Heart left ventricle (tissue), 16 donors: ENCODE measurements at regions not wholly inside any gene's neighbourhood (a gene's known extent, or its start where the extent isn't known, plus 50 kb on each side); places are given as distances from the start of the nearest gene placed in this dataset.

Experiments used
- ATAC-seq, 4 donors: fragments of 200-7000 bp; cut with Tn5 transposase; one replicate each; pipeline ENCODE4 v1.9.1; 2020 to 2022; ENCODE audit warnings: moderate library complexity in 4 of 4, mild to moderate bottlenecking in 3 of 4, moderate number of reproducible peaks in 1 of 4
- DNase-seq, 5 donors: peaks; one replicate each; pipeline ENCODE4 v3.0.0-alpha.2; 2020
- H3K27ac ChIP-seq, 12 donors: fragments of 200-600 bp; sonication (generic) in 4 of 12; one replicate each; pipeline versions ENCODE4 v1.5.0 to v1.8.0; 2016 to 2022; ENCODE audit warnings: mild to moderate bottlenecking in 2 of 12
- H3K27me3 ChIP-seq, 9 donors: fragments of 200-600 bp; sonication (generic) in 2 of 9; one replicate each; pipeline versions ENCODE4 v1.5.1 to v1.8.0; 2016 to 2022; ENCODE audit warnings: mild to moderate bottlenecking in 3 of 9
- H3K36me3 ChIP-seq, 9 donors: fragments of 200-600 bp; sonication (generic) in 2 of 9; one replicate each; pipeline versions ENCODE4 v1.5.0 to v1.8.0; 2018 to 2022; ENCODE audit warnings: mild to moderate bottlenecking in 2 of 9
- H3K4me1 ChIP-seq, 12 donors: fragments of 200-600 bp; sonication (generic) in 4 of 12; one replicate each; pipeline versions ENCODE4 v1.5.0 to v1.8.0; 2016 to 2022; ENCODE audit warnings: mild to moderate bottlenecking in 3 of 12
- H3K4me3 ChIP-seq, 12 donors: fragments of 200-600 bp; sonication (generic) in 4 of 12; one replicate each; pipeline versions ENCODE4 v1.5.0 to v1.8.0; 2017 to 2022; ENCODE audit warnings: mild to moderate bottlenecking in 9 of 12, moderate library complexity in 4 of 12
- H3K9me3 ChIP-seq, 12 donors: fragments of 200-600 bp; sonication (generic) in 4 of 12; one replicate each; pipeline versions ENCODE4 v1.5.0 to v1.8.0; 2016 to 2022; ENCODE audit warnings: mild to moderate bottlenecking in 1 of 12
- POLR2A ChIP-seq, 2 donors: fragments of 450-650 bp; IDR thresholded peaks; one replicate each; pipeline ENCODE4 v1.6.1; 2017; ENCODE audit warnings: antibody characterized with exemption in 2 of 2, mild to moderate bottlenecking in 2 of 2, moderate library complexity in 2 of 2
- WGBS, 4 donors: extraction: QIAGEN DNeasy Blood & Tissue Kit in 2 of 4; methylation state at CpG; one replicate each; pipeline versions ENCODE4 v1.1.5 to v1.1.7; 2013 to 2018; 5-methylcytosine and 5-hydroxymethylcytosine counted together
- intact Hi-C, 10 donors: fragments of 100-400 bp; cut with DNase I; formaldehyde crosslinking; loops; one replicate each; pipeline versions ENCODE4 v1.11.1 to v1.14.2; 2022
- TF ChIP-seq, protein P1 (sequence below), 12 donors: fragments of 200-600 bp; sonication (generic) in 4 of 12; IDR thresholded peaks; one replicate each; pipeline versions ENCODE4 v1.5.0 to v1.8.0; 2018 to 2022; ENCODE audit warnings: antibody characterized with exemption in 12 of 12, mild to moderate bottlenecking in 5 of 12
- donor health status: ischemic (EF 13 %, LVEDD 7.1; RV severe dilation, severe dysfunction).
- donor health status: healthy with polysubstance abuse.
- donor health status: DM: no; HTN: yes; CAD: no.
- donor health status: DM: no; HTN: no; CAD: no.
- donor health status: ischemic (EF 25% LVEDD 6.9; RV normal size, moderate dysfunction).
- donor health status: ischemic (EF 25% LVEDD 5.7; RV mildly dilated, moderate dysfunction).
- donor health status: healthy.
- donor health status: DM: yes; HTN: yes; CAD: no.
- donor health status: ischemic (EF 35%, LVEDD 5.7; RV mildly dilated, moderate dysfunction).
- donor health status: nonischemic (EF 11% LVEDD 7.7; RV severe dilation, severe dysfunction).
- donor health status: DM: yes; HTN: yes; CAD: no.
- donor health status: PGD.
- donor health status: ischemic (EF 29% LVEDD 5.4; RV normal size, mild dysfunction).
- donor health status: nonischemic (EF 23%, LVEDD 6.1; RV moderate dilation, normal function).

DNA sequence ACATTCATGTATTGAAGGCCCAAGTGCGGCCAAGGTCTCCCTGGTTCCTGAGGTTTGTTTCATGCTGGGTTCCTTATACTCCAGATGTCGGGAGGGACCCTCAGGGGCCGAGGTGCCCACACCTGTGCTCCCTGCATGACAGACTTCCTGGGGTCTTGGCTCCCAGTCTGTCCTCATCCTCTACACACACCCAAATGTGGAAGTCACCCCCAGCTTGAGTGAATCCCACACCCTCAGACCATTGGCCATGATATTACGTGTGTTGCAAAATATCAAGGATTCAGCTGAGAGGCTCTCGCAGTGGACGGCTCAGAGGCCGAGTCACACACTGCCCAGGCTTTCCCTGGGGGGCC lies 82.2 kb upstream of the DUSP22 start:
- Histone ChIP-seq H3K9me3 (peaks cover 0 to 14% (median 0%) of the 10 kb centered on the region in 12 donors), H3K27me3 (peaks cover 0 to 18% (median 0%) of the 10 kb centered on the region in 9 donors), H3K36me3 (no peaks in the 10 kb centered on the region), H3K4me3 (no peak overlapping the region), H3K27ac (no peak overlapping the region), H3K4me1 (no peaks in the 10 kb centered on the region)
- 77 to 92% (median 88%) methylated on average over 6 to 7 of the region's 7 CpGs for WGBS, 4 donors
- ATAC-seq: no peak
- DNase-seq: no peak
- intact Hi-C loops: loop anchor here in 2 of 10 donors (10.0 kb wide), 2 partner anchors 195 to 205 kb away; no protein-coding TSS in a partner anchor
- TF ChIP-seq POLR2A (IDR thresholded peaks at IDR 0.05): no peak

DNA sequence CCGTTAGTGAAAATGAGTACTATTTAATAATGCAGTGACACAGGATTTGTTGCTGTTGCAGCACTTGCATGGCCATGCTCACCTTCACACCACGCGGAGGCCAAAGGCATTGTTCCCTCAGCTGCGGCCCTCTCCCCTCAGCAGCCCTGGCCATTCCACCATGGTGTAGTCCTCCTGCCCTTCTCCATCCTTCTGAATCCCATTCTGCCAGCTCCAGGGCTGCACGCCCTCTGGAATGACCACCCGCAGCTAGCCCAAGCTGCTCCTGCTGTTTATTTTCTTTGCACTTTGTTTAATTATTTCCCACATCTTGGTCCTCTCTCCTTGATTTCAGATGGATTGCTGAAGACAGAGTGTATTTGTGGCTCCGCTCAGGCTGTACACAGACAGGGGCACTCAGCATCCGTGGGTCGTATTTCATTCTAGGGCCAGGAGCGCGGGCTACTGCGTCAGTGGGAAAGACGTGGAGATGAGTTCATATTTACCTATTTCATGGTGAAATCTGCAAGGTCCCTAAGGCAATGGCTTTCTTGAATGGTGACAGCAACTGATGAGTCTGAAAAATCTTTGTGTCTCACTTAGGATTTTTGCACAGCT lies 81.4 kb upstream of the DUSP22 start:
- Histone ChIP-seq H3K4me1 (no peaks in the 10 kb centered on the region), H3K27ac (no peak overlapping the region), H3K9me3 (peaks cover 0 to 14% (median 0%) of the 10 kb centered on the region in 12 donors), H3K4me3 (no peak overlapping the region), H3K27me3 (peaks cover 0 to 18% (median 0%) of the 10 kb centered on the region in 9 donors), H3K36me3 (no peaks in the 10 kb centered on the region)
- WGBS, 4 donors: 78 to 86% (median 83%) methylated on average over 13 of the region's 13 CpGs
- TF ChIP-seq, protein P1, sequence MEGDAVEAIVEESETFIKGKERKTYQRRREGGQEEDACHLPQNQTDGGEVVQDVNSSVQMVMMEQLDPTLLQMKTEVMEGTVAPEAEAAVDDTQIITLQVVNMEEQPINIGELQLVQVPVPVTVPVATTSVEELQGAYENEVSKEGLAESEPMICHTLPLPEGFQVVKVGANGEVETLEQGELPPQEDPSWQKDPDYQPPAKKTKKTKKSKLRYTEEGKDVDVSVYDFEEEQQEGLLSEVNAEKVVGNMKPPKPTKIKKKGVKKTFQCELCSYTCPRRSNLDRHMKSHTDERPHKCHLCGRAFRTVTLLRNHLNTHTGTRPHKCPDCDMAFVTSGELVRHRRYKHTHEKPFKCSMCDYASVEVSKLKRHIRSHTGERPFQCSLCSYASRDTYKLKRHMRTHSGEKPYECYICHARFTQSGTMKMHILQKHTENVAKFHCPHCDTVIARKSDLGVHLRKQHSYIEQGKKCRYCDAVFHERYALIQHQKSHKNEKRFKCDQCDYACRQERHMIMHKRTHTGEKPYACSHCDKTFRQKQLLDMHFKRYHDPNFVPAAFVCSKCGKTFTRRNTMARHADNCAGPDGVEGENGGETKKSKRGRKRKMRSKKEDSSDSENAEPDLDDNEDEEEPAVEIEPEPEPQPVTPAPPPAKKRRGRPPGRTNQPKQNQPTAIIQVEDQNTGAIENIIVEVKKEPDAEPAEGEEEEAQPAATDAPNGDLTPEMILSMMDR (IDR thresholded peaks at IDR 0.05): no peak
- TF ChIP-seq POLR2A (IDR thresholded peaks at IDR 0.05): no peak
- intact Hi-C loops: loop anchor here in 2 of 10 donors (10.0 kb wide), 2 partner anchors 194 to 204 kb away; no protein-coding TSS in a partner anchor
- DNase-seq (no peak), ATAC-seq (no peak)

- TF ChIP-seq POLR2A (IDR thresholded peaks at IDR 0.05): no peak
- 82 to 86% (median 84%) methylated on average over 10 of the region's 10 CpGs for WGBS, 4 donors
- Histone ChIP-seq H3K27me3 (peaks cover 0 to 18% (median 0%) of the 10 kb centered on the region in 9 donors), H3K36me3 (no peaks in the 10 kb centered on the region), H3K4me3 (no peak overlapping the region), H3K27ac (no peak overlapping the region), H3K4me1 (no peaks in the 10 kb centered on the region), H3K9me3 (peaks cover 0 to 14% (median 0%) of the 10 kb centered on the region in 12 donors)
- ATAC-seq: no peak
- no peak for DNase-seq
- intact Hi-C loops: loop anchor here in 2 of 10 donors (10.0 kb wide), 2 partner anchors 193 to 203 kb away; no protein-coding TSS in a partner anchor
These were observed 80.3 kb upstream of the DUSP22 start for GRCh38 chr6:211871-212497.

- no peak for ATAC-seq
- 72 to 86% (median 81%) methylated on average over 4 of the region's 4 CpGs for WGBS, 4 donors
- no peak for TF ChIP-seq POLR2A (IDR thresholded peaks at IDR 0.05)
- TF ChIP-seq, protein P1 (IDR thresholded peaks at IDR 0.05): no peak
- Histone ChIP-seq H3K27ac (no peak overlapping the region), H3K4me3 (no peak overlapping the region), H3K36me3 (no peaks in the 10 kb centered on the region), H3K4me1 (no peaks in the 10 kb centered on the region), H3K9me3 (peaks cover 0 to 14% (median 0%) of the 10 kb centered on the region in 12 donors), H3K27me3 (peaks cover 0 to 18% (median 0%) of the 10 kb centered on the region in 9 donors)
- DNase-seq: no peak
- intact Hi-C loops: loop anchor here in 2 of 10 donors (10.0 kb wide), 2 partner anchors 192 to 202 kb away; no protein-coding TSS in a partner anchor
These were observed 79.0 kb upstream of the DUSP22 start for GRCh38 chr6:213284-213683.

DNA sequence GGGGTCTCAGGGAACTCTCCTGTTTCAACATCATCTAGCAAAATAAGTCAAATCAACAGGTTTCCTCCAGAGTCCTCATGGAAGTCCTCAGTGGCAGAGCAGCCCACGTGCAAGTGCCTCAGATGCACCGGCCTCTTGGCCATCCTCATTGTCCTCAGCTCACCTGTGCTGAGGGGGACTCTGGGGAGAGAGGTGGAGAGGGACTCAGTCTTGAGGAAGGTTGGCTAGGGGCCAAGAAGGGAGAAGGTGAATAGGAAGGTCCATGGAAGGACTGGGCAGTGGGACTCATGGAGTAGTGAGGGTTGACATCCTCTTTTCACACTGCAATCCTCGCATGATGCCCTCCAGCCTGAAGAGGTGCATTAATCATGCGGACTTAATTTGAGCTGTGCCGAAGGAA lies 77.9 kb upstream of the DUSP22 start:
- peaks cover 0 to 4% (median 0%) of the 10 kb centered on the region in 12 donors for H3K4me1 ChIP-seq
- peaks cover 0 to 10% (median 0%) of the 10 kb centered on the region in 9 donors for H3K27me3 ChIP-seq
- intact Hi-C loops: loop anchor here in 2 of 10 donors (10.0 kb wide), 2 partner anchors 190 to 200 kb away; no protein-coding TSS in a partner anchor
- ATAC-seq: no peak
- 92 to 99% (median 93%) methylated on average over 5 of the region's 5 CpGs for WGBS, 4 donors
- no peak overlapping the region for H3K27ac ChIP-seq
- H3K9me3 ChIP-seq: peaks cover 0 to 14% (median 0%) of the 10 kb centered on the region in 12 donors
- TF ChIP-seq, protein P1 (IDR thresholded peaks at IDR 0.05): no peak
- no peak for TF ChIP-seq POLR2A (IDR thresholded peaks at IDR 0.05)
- H3K4me3 ChIP-seq: no peak overlapping the region
- no peaks in the 10 kb centered on the region for H3K36me3 ChIP-seq
- DNase-seq: no peak
